Ovary (tissue), 3 donors: ENCODE measurements at regions not wholly inside any gene's neighbourhood (a gene's known extent, or its start where the extent isn't known, plus 50 kb on each side); places are given as distances from the start of the nearest gene placed in this dataset.

ENCODE experiments used
- EP300 ChIP-seq: sonication (generic); formaldehyde crosslinking; IDR thresholded peaks from one replicate; pipeline ENCODE4 v1.6.1; 2017; ENCODE audit warnings: antibody characterized with exemption
- POLR2A ChIP-seq: fragments of 450-650 bp; IDR thresholded peaks from one replicate; pipeline ENCODE4 v1.6.1; 2017; ENCODE audit warnings: antibody characterized with exemption, mild to moderate bottlenecking, moderate library complexity
- TF ChIP-seq, protein P1 (sequence below), 3 donors: fragments of 450-650 bp in 2 of 3; fragments of 200-600 bp in 1 of 3; IDR thresholded peaks; one replicate each; pipeline versions ENCODE4 v1.5.1 to v1.8.0; 2016 to 2022; ENCODE audit warnings: antibody characterized with exemption in 3 of 3, mild to moderate bottlenecking in 1 of 3
- donor health status: DM: no; HTN: no; CAD: no.

DNA sequence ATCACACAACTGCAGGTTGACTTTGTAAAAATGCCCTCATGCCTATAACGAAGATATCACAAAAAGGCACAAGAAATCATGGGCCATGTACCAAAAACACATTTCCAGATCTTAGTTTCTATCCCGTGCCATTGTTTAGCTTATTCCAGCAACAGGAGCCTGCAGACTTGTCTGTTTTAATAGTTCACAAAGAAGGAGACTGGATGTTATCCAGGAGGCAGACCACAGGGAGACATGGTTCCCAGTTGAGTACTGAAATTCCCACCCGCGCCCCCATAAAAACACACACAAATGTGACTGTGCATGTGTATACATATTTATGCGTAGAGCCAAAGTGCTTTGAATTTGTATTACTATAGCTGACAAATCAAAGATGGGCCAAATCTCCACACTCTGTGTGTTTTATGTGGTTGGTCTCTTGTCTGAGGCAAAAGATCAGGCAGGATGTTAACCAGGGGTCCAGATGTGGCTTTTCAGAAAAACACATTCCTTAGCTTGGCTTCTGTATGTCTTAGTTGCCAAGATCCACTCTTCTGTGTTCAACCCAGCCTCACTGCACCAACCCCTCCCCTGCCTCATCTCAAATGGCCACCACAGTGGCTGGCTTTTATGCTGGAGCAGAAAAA, 469.2 kb upstream of the DIPK2B start:
- TF ChIP-seq, protein P1, sequence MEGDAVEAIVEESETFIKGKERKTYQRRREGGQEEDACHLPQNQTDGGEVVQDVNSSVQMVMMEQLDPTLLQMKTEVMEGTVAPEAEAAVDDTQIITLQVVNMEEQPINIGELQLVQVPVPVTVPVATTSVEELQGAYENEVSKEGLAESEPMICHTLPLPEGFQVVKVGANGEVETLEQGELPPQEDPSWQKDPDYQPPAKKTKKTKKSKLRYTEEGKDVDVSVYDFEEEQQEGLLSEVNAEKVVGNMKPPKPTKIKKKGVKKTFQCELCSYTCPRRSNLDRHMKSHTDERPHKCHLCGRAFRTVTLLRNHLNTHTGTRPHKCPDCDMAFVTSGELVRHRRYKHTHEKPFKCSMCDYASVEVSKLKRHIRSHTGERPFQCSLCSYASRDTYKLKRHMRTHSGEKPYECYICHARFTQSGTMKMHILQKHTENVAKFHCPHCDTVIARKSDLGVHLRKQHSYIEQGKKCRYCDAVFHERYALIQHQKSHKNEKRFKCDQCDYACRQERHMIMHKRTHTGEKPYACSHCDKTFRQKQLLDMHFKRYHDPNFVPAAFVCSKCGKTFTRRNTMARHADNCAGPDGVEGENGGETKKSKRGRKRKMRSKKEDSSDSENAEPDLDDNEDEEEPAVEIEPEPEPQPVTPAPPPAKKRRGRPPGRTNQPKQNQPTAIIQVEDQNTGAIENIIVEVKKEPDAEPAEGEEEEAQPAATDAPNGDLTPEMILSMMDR (IDR thresholded peaks at IDR 0.05): no peak
- TF ChIP-seq POLR2A (no peak), EP300 (no peak)
